Esophagus muscularis mucosa (tissue), 4 donors: ENCODE measurements at regions not wholly inside any gene's neighbourhood (a gene's known extent, or its start where the extent isn't known, plus 50 kb on each side); places are given as distances from the start of the nearest gene placed in this dataset.
"Not testable (repeated sequence)": the region's sequence is repeated elsewhere in the genome, so short reads cannot be mapped to it uniquely, and the experiment has no call there.

ENCODE experiments used
- DNase-seq: peaks from one replicate; pipeline ENCODE4 v3.0.0-alpha.2; 2017; ENCODE audit errors: extremely low spot score
- H3K27ac ChIP-seq, 4 donors: fragments of 200-600 bp; sonication (generic); replicated peaks in 1 of 4; 1 replicate in 3 of 4; 2 replicates in 1 of 4; pipeline ENCODE4 v1.5.1; 2016 to 2019; ENCODE audit warnings: mild to moderate bottlenecking in 1 of 4
- H3K27me3 ChIP-seq, 4 donors: fragments of 200-600 bp; sonication (generic); one replicate each; pipeline versions ENCODE4 v1.5.1 to v1.6.0; 2016 to 2019
- H3K36me3 ChIP-seq, 4 donors: fragments of 200-600 bp; sonication (generic); one replicate each; pipeline ENCODE4 v1.5.1; 2016 to 2019
- H3K4me1 ChIP-seq, 4 donors: fragments of 200-600 bp; sonication (generic); one replicate each; pipeline ENCODE4 v1.5.1; 2016 to 2019
- H3K4me3 ChIP-seq, 4 donors: fragments of 200-600 bp; sonication (generic); 1 replicate in 2 of 4; 2 replicates in 2 of 4; pipeline ENCODE4 v1.5.1; 2016 to 2019; ENCODE audit warnings: mild to moderate bottlenecking in 4 of 4, moderate library complexity in 1 of 4
- H3K9me3 ChIP-seq, 4 donors: fragments of 200-600 bp; sonication (generic); 1 replicate in 3 of 4; 2 replicates in 1 of 4; pipeline ENCODE4 v1.5.1; 2016 to 2019
- EP300 ChIP-seq: sonication (generic); formaldehyde crosslinking; IDR thresholded peaks from one replicate; pipeline ENCODE4 v1.6.1; 2017; ENCODE audit warnings: antibody characterized with exemption
- POLR2A ChIP-seq: fragments of 450-650 bp; IDR thresholded peaks from one replicate; pipeline ENCODE4 v1.6.1; 2017; ENCODE audit warnings: antibody characterized with exemption, moderate library complexity, mild to moderate bottlenecking, low read depth
- POLR2AphosphoS5 ChIP-seq, 2 donors: sonication (generic); formaldehyde crosslinking; IDR thresholded peaks; one replicate each; pipeline ENCODE4 v1.6.1; 2017; ENCODE audit warnings: antibody characterized with exemption in 2 of 2
- WGBS: methylation state at CpG from one replicate; pipeline ENCODE4 v1.1.5; 2018; 5-methylcytosine and 5-hydroxymethylcytosine counted together
- intact Hi-C: fragments of 100-400 bp; cut with DNase I; formaldehyde crosslinking; loops from one replicate; pipeline ENCODE4 v1.15.1; 2023
- TF ChIP-seq, protein P1 (sequence below), 3 experiments: fragments of 200-600 bp in 2 of 3; fragments of 450-650 bp in 1 of 3; sonication (generic) in 2 of 3; IDR thresholded peaks; one replicate each; pipeline ENCODE4 v1.5.1; 2017 to 2019; ENCODE audit warnings: antibody characterized with exemption in 3 of 3, mild to moderate bottlenecking in 2 of 3, moderate library complexity in 1 of 3

DNA sequence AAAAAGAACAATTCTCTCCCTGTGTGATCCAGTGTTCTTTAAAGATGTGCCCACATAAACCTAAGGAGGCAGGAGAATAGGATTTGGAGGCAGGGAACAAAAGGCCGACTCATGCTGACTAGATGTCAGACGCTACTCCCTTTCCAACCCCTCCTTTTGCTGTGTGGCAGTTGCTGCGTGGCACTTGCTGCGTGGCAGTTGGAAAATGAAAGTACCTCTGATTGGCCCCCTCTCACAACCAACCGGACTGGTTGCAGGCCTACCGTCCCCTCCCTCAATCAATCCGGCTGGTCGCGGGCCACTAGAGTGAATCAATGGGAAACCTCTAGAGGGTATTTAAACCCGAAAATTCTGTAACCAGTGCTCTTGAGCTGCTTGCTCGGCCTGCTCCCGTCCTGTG, 551.0 kb downstream of the KIF4B start:
- intact Hi-C loops, result no loop called here
- 91% methylated on average over 12 of the region's 12 CpGs for WGBS
- no peak for TF ChIP-seq POLR2AphosphoS5 (IDR thresholded peaks at IDR 0.05)
- TF ChIP-seq, protein P1, sequence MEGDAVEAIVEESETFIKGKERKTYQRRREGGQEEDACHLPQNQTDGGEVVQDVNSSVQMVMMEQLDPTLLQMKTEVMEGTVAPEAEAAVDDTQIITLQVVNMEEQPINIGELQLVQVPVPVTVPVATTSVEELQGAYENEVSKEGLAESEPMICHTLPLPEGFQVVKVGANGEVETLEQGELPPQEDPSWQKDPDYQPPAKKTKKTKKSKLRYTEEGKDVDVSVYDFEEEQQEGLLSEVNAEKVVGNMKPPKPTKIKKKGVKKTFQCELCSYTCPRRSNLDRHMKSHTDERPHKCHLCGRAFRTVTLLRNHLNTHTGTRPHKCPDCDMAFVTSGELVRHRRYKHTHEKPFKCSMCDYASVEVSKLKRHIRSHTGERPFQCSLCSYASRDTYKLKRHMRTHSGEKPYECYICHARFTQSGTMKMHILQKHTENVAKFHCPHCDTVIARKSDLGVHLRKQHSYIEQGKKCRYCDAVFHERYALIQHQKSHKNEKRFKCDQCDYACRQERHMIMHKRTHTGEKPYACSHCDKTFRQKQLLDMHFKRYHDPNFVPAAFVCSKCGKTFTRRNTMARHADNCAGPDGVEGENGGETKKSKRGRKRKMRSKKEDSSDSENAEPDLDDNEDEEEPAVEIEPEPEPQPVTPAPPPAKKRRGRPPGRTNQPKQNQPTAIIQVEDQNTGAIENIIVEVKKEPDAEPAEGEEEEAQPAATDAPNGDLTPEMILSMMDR (IDR thresholded peaks at IDR 0.05), result no peak
- TF ChIP-seq POLR2A, result no peak
- TF ChIP-seq EP300, result no peak
- H3K4me1 ChIP-seq, result no peaks in the 10 kb centered on the region
- H3K9me3 ChIP-seq, result peaks cover 0 to 7% (median 2%) of the 10 kb centered on the region in 4 donors
- no peak overlapping the region for H3K27ac ChIP-seq
- no peaks in the 10 kb centered on the region for H3K36me3 ChIP-seq
- H3K27me3 ChIP-seq, result no peaks in the 10 kb centered on the region
- no peak for DNase-seq
- H3K4me3 ChIP-seq, result no peak overlapping the region

DNA sequence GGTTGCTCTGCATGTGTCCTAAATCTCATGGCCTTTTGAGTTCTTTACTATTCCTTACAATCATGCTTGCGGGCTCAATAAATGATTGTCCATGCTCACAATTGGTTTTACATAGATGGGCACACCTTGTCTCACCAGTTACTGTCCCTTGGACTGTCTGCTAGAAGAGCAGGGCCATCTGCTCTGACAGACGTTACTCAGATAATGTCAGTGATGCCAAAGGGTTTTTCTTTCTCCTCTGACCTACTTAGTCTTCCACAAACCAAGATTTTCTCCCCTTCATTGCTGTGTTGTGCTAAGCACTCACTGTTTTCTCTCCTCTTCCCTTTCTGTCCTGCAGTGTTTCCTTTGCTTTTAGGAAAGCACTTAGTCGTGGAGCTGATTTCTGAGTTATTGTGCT, 562.3 kb downstream of the KIF4B start:
- TF ChIP-seq EP300 (no peak), POLR2AphosphoS5 (IDR thresholded peaks at IDR 0.05) (no peak), POLR2A (no peak)
- TF ChIP-seq, protein P1 (IDR thresholded peaks at IDR 0.05), result no peak
- DNase-seq, result no peak
- Histone ChIP-seq H3K4me3 (no peak overlapping the region), H3K4me1 (no peaks in the 10 kb centered on the region), H3K36me3 (no peaks in the 10 kb centered on the region), H3K27me3 (no peaks in the 10 kb centered on the region), H3K9me3 (no peaks in the 10 kb centered on the region), H3K27ac (no peak overlapping the region)
- WGBS, result 57% methylated on average over 3 of the region's 3 CpGs
- intact Hi-C loops, result no loop called here

DNA sequence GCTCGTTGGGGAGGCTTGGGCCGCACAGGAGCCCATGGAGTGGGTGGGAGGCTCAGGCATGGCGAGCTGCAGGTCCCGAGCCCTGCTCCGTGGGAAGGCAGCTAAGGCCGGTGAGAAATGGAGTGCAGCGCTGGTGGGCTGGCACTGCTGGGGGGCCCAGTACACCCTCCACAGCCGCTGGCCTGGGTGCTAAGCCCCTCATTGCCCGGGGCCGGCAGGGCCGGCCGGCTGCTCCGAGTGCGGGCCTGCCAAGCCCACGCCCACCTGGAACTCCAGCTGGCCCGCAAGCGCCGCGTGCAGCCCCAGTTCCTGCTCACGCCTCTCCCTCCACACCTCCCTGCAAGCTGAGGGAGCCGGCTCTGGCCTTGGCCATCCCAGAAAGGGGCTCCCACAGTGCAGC, 573.3 kb downstream of the KIF4B start:
- intact Hi-C loops, H3K4me1 ChIP-seq, H3K27me3 ChIP-seq, DNase-seq, H3K9me3 ChIP-seq, H3K27ac ChIP-seq, H3K4me3 ChIP-seq, H3K36me3 ChIP-seq: not testable (repeated sequence)
- WGBS, result 96% methylated on average over 5 of the region's 21 CpGs

DNA sequence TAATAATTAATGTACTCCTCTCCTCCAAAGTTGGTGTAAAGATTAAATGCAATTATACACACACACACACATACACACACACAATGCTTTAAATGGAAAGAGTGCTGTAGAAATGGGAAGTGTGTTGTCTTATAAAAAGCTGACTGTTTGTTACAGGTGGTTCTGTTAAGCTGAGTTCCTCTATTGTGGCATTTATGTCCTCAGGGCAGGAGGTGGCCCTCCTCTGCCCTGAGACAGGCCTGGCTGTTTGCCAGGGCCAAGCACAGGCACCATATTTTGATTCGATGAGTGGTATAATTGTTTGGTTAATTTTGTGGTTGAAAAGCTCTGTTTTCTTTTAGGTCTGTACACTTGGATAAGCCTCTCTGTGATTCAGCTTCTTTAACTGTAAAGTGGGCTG, 573.9 kb downstream of the KIF4B start:
- TF ChIP-seq, protein P1 (IDR thresholded peaks at IDR 0.05), result no peak
- TF ChIP-seq POLR2A, result no peak
- no peak for TF ChIP-seq POLR2AphosphoS5 (IDR thresholded peaks at IDR 0.05)
- no peak for TF ChIP-seq EP300
- Histone ChIP-seq H3K9me3 (no peaks in the 10 kb centered on the region), H3K27me3 (no peaks in the 10 kb centered on the region), H3K27ac (no peak overlapping the region), H3K4me1 (no peaks in the 10 kb centered on the region), H3K36me3 (no peaks in the 10 kb centered on the region), H3K4me3 (no peak overlapping the region)
- DNase-seq, result no peak
- 53% methylated on average over 1 of the region's 1 CpG for WGBS
- intact Hi-C loops, result no loop called here

DNA sequence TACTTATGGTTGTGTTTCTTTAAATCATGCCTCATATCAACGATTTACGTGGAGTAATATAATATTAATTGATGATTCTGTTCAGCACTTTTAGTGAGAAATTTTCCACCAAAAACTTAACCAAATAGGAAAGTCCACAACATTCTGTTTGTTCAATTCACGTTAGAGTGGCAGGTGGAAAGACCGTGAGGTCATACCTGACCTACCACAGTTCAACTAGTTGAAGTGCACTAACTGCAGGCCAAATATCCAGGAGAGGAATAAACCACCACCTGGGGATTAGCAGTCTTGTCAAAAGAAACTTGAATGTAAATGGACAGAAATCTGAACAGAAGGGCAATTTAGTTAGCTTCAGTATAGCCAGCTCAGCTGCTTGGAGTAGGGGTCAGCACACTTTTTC, 577.7 kb downstream of the KIF4B start:
- TF ChIP-seq, protein P1 (IDR thresholded peaks at IDR 0.05), result no peak
- TF ChIP-seq POLR2A (no peak), POLR2AphosphoS5 (IDR thresholded peaks at IDR 0.05) (no peak), EP300 (no peak)
- H3K9me3 ChIP-seq, result no peaks in the 10 kb centered on the region
- DNase-seq, result no peak
- intact Hi-C loops, result no loop called here
- no peaks in the 10 kb centered on the region for H3K27me3 ChIP-seq
- H3K4me3 ChIP-seq, result no peak overlapping the region
- WGBS, result 83% methylated on average over 4 of the region's 4 CpGs
- no peaks in the 10 kb centered on the region for H3K36me3 ChIP-seq
- H3K4me1 ChIP-seq, result no peaks in the 10 kb centered on the region
- no peak overlapping the region for H3K27ac ChIP-seq
